Activated CD4-positive, alpha-beta memory T cell treated with anti-CD3 and anti-CD28 coated beads for 36 hours (primary cell): ENCODE measurements at regions not wholly inside any gene's neighbourhood (a gene's known extent, or its start where the extent isn't known, plus 50 kb on each side); places are given as distances from the start of the nearest gene placed in this dataset.
A peak's percentile ranks its signal among the peaks of the same experiment; 100 is the strongest.

Source experiments
- CTCF ChIA-PET: fragments of 350-600 bp; sonication (Branson Sonifier 250); formaldehyde crosslinking; loops from one replicate; lab custom pipeline; 2021; ENCODE audit warnings: antibody characterized with exemption, inconsistent platforms; lab: Charles Lee
- POLR2A ChIA-PET: fragments of 350-600 bp; sonication (Branson Sonifier 250); formaldehyde crosslinking; loops from one replicate; lab custom pipeline; 2021; ENCODE audit warnings: antibody characterized with exemption; lab: Charles Lee
- DNase-seq: peaks from one replicate; pipeline ENCODE4 v3.0.0-alpha.2; 2020
- H3K27ac Mint-ChIP-seq: one replicate; pipeline ENCODE4 v1.8.0; 2021; ENCODE audit warnings: mixed read lengths
- H3K27me3 Mint-ChIP-seq: one replicate; pipeline ENCODE4 v1.8.0; 2021; ENCODE audit warnings: mixed read lengths
- H3K36me3 Mint-ChIP-seq: one replicate; pipeline ENCODE4 v1.8.0; 2021; ENCODE audit warnings: mixed read lengths
- H3K4me1 Mint-ChIP-seq: one replicate; pipeline ENCODE4 v1.8.0; 2021; ENCODE audit warnings: low read depth, mixed read lengths
- H3K4me3 Mint-ChIP-seq: one replicate; pipeline ENCODE4 v1.8.0; 2021; ENCODE audit warnings: mild to moderate bottlenecking, mixed read lengths
- H3K9me3 Mint-ChIP-seq: one replicate; pipeline ENCODE4 v1.8.0; 2021; ENCODE audit warnings: mixed read lengths
- intact Hi-C: fragments of 100-400 bp; cut with micrococcal nuclease; formaldehyde crosslinking; loops from one replicate; pipeline ENCODE4 v1.15.1; 2023

GRCh38 chr12:127101076-127101475 is 1165.9 kb upstream of the TMEM132C start:
- H3K4me1 Mint-ChIP-seq: no peaks in the 10 kb centered on the region
- H3K9me3 Mint-ChIP-seq: no peaks in the 10 kb centered on the region
- intact Hi-C loops: no loop called here
- ChIA-PET POLR2A (no interaction called here), CTCF (no interaction called here)
- H3K36me3 Mint-ChIP-seq: no peaks in the 10 kb centered on the region
- H3K27ac Mint-ChIP-seq: no peak overlapping the region
- DNase-seq: no peak
- H3K27me3 Mint-ChIP-seq: peaks cover 8% of the 10 kb centered on the region
- H3K4me3 Mint-ChIP-seq: no peak overlapping the region

- Mint-ChIP-seq H3K4me1 (no peaks in the 10 kb centered on the region), H3K27ac (no peak overlapping the region), H3K4me3 (no peak overlapping the region), H3K36me3 (no peaks in the 10 kb centered on the region), H3K27me3 (peaks cover 35% of the 10 kb centered on the region), H3K9me3 (no peaks in the 10 kb centered on the region)
- ChIA-PET POLR2A (no interaction called here), CTCF (interaction anchor here (1.0 kb wide), 1 partner anchor 275 kb away, joined by 3 read pairs; no protein-coding TSS in a partner anchor)
- intact Hi-C loops: no loop called here
- no peak for DNase-seq
Observed at GRCh38 chr12:127106041-127106440, 1160.9 kb upstream of the TMEM132C start.

GRCh38 chr12:127106697-127107096 is 1160.3 kb upstream of the TMEM132C start:
- Mint-ChIP-seq H3K9me3 (no peaks in the 10 kb centered on the region), H3K27me3 (peaks cover 33% of the 10 kb centered on the region), H3K27ac (no peak overlapping the region), H3K36me3 (no peaks in the 10 kb centered on the region), H3K4me1 (no peaks in the 10 kb centered on the region), H3K4me3 (no peak overlapping the region)
- CTCF ChIA-PET: interaction anchor here (0.6 to 3.5 kb wide), 6 partner anchors 29 to 276 kb away, joined by 3 to 40 read pairs (median 4); no protein-coding TSS in a partner anchor
- no peak for DNase-seq
- intact Hi-C loops: no loop called here
- POLR2A ChIA-PET: interaction anchor here (0.6 kb wide), 1 partner anchor 1862 kb away, joined by 4 read pairs; no protein-coding TSS in a partner anchor

DNA sequence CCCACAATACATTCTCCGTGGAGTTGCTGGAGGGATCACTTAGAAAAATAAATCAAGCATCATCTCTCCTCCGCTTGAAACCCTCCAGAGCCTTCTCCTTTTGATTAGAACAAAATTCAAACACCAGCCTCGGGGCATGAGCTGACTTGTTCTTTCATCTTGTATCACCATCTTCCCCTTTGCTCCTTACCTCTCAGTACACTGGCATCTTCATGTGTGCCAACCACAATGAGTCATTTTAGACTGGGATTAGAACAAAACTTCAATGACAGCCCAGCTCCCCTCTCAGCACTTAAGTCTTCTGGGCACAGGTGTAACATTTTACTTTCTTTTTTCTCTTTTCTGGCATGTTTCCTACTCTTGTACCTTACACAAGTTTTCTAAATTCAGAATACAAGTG is 1159.2 kb upstream of the TMEM132C start:
- intact Hi-C loops: loop anchor here (1.0 kb wide), 2 partner anchors 186 to 274 kb away; no protein-coding TSS in a partner anchor
- Mint-ChIP-seq H3K4me3 (no peak overlapping the region), H3K27me3 (peaks cover 29% of the 10 kb centered on the region), H3K4me1 (no peaks in the 10 kb centered on the region), H3K36me3 (no peaks in the 10 kb centered on the region), H3K9me3 (no peaks in the 10 kb centered on the region), H3K27ac (no peak overlapping the region)
- ChIA-PET POLR2A (no interaction called here), CTCF (interaction anchor here (0.8 to 3.5 kb wide), 18 partner anchors 10 to 962 kb away, joined by 3 to 40 read pairs (median 6); no protein-coding TSS in a partner anchor)
- DNase-seq: no peak

- no peaks in the 10 kb centered on the region for H3K36me3 Mint-ChIP-seq
- H3K4me1 Mint-ChIP-seq: no peaks in the 10 kb centered on the region
- no peak overlapping the region for H3K4me3 Mint-ChIP-seq
- H3K27ac Mint-ChIP-seq: no peak overlapping the region
- CTCF ChIA-PET: interaction anchor here (0.6 to 3.5 kb wide), 37 partner anchors 9 to 1040 kb away, joined by 3 to 40 read pairs (median 4); no protein-coding TSS in a partner anchor
- H3K9me3 Mint-ChIP-seq: no peaks in the 10 kb centered on the region
- DNase-seq: peak; percentile 63
- peaks cover 32% of the 10 kb centered on the region for H3K27me3 Mint-ChIP-seq
- intact Hi-C loops: loop anchor here (1.0 kb wide), 2 partner anchors 185 to 273 kb away; no protein-coding TSS in a partner anchor
- POLR2A ChIA-PET: no interaction called here
Observed at GRCh38 chr12:127108360-127109215, 1158.4 kb upstream of the TMEM132C start.

DNA sequence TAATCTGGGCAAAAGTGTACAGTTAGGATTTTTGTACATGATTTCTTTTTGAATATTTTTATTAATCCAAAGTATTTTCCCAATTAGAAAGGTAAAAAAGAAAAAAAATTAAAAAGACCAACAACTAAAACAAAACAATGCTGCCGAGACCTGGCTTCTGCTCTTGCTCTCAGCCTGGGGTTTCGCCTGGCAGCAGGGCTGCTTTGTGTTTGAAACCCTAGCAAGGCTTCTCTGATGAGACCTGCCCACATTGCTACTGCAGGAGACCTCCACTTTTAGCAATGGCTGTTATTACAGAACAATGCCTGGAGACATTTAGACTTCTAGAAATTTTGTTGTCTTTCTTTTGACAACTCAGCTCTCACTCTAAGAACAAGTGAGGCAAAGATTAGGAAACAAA is 1153.0 kb upstream of the TMEM132C start:
- Mint-ChIP-seq H3K27me3 (peaks cover 19% of the 10 kb centered on the region), H3K9me3 (no peaks in the 10 kb centered on the region), H3K4me3 (no peak overlapping the region), H3K36me3 (no peaks in the 10 kb centered on the region), H3K4me1 (no peaks in the 10 kb centered on the region), H3K27ac (no peak overlapping the region)
- ChIA-PET CTCF (no interaction called here), POLR2A (no interaction called here)
- no peak for DNase-seq
- intact Hi-C loops: loop anchor here (10.0 kb wide), 1 partner anchor 561 kb away; no protein-coding TSS in a partner anchor

DNA sequence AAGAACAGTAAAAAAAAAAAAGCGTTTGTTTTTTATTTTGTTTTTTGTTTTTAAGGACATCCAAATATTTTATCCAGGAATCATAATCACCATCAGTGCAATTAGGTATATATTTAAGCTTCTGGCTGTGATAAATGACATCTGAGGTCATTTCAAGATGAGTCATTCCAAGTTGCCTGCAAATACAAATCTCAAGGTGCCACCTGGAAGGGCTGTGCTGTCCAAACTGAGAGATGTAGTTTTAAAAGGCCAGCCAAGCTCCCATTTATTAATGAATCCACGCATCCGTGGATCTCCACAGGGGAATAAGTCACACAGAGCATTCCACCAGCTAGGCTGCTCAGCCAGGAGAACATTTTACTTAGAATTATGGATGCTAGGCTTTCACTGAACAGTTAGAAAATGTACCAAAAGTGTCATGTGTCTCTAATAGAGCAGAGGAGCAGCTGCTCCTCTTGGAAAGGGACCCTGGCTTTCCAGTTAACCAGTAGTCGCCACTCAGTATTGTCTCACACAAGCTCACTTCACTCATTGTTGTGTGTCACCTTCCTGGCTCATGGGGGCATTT is 1151.4 kb upstream of the TMEM132C start:
- CTCF ChIA-PET: no interaction called here
- H3K9me3 Mint-ChIP-seq: no peaks in the 10 kb centered on the region
- no peak overlapping the region for H3K4me3 Mint-ChIP-seq
- intact Hi-C loops: loop anchor here (10.0 kb wide), 1 partner anchor 559 kb away; no protein-coding TSS in a partner anchor
- POLR2A ChIA-PET: no interaction called here
- H3K4me1 Mint-ChIP-seq: no peaks in the 10 kb centered on the region
- peaks cover 12% of the 10 kb centered on the region for H3K27me3 Mint-ChIP-seq
- no peak for DNase-seq
- H3K27ac Mint-ChIP-seq: no peak overlapping the region
- no peaks in the 10 kb centered on the region for H3K36me3 Mint-ChIP-seq

DNA sequence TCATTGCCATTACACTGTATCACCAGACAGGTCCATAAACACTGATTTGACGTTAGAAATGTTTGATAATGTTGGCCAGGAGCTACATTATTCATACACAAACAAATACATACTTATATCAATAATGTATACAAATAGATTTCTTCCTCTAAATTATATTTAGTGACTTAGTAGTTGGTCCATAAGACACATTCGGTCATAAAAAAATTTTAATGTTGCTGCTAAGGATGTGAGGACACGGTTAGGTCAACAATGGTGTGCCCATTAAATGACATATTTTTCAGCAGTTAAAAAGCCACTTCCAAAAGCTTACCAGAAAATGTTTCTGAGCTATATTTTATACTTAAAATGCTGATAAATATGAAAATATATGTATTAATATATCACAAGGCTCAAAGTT is 1148.7 kb upstream of the TMEM132C start:
- Mint-ChIP-seq H3K9me3 (no peaks in the 10 kb centered on the region), H3K4me3 (no peak overlapping the region)

GRCh38 chr12:127119600-127120140 is 1147.3 kb upstream of the TMEM132C start:
- CTCF ChIA-PET: interaction anchor here (1.2 kb wide), 1 partner anchor 11 kb away, joined by 4 read pairs; no protein-coding TSS in a partner anchor
- intact Hi-C loops: loop anchor here (10.0 kb wide), 2 partner anchors 115 to 555 kb away; no protein-coding TSS in a partner anchor
- Mint-ChIP-seq H3K4me3 (no peak overlapping the region), H3K4me1 (no peaks in the 10 kb centered on the region), H3K36me3 (no peaks in the 10 kb centered on the region), H3K27me3 (peaks cover 12% of the 10 kb centered on the region), H3K9me3 (no peaks in the 10 kb centered on the region), H3K27ac (no peak overlapping the region)
- POLR2A ChIA-PET: no interaction called here
- DNase-seq: no peak

More for the DNA sequence above, 1148.7 kb upstream of the TMEM132C start:
- no peaks in the 10 kb centered on the region for H3K36me3 Mint-ChIP-seq
- peaks cover 15% of the 10 kb centered on the region for H3K27me3 Mint-ChIP-seq
- intact Hi-C loops: loop anchor here (10.0 kb wide), 1 partner anchor 557 kb away; no protein-coding TSS in a partner anchor
- ChIA-PET CTCF (interaction anchor here (1.5 to 1.8 kb wide), 2 partner anchors 10 to 263 kb away, joined by 4 to 6 read pairs; no protein-coding TSS in a partner anchor), POLR2A (no interaction called here)
- H3K27ac Mint-ChIP-seq: no peak overlapping the region
- no peak for DNase-seq
- H3K4me1 Mint-ChIP-seq: no peaks in the 10 kb centered on the region

GRCh38 chr12:127120851-127121250 is 1146.1 kb upstream of the TMEM132C start:
- ChIA-PET POLR2A (no interaction called here), CTCF (no interaction called here)
- no peak for DNase-seq
- H3K27ac Mint-ChIP-seq: no peak overlapping the region
- no peak overlapping the region for H3K4me3 Mint-ChIP-seq
- intact Hi-C loops: loop anchor here (10.0 kb wide), 1 partner anchor 114 kb away; no protein-coding TSS in a partner anchor
- peaks cover 6% of the 10 kb centered on the region for H3K4me1 Mint-ChIP-seq
- peaks cover 9% of the 10 kb centered on the region for H3K27me3 Mint-ChIP-seq
- no peaks in the 10 kb centered on the region for H3K9me3 Mint-ChIP-seq
- no peaks in the 10 kb centered on the region for H3K36me3 Mint-ChIP-seq

DNA sequence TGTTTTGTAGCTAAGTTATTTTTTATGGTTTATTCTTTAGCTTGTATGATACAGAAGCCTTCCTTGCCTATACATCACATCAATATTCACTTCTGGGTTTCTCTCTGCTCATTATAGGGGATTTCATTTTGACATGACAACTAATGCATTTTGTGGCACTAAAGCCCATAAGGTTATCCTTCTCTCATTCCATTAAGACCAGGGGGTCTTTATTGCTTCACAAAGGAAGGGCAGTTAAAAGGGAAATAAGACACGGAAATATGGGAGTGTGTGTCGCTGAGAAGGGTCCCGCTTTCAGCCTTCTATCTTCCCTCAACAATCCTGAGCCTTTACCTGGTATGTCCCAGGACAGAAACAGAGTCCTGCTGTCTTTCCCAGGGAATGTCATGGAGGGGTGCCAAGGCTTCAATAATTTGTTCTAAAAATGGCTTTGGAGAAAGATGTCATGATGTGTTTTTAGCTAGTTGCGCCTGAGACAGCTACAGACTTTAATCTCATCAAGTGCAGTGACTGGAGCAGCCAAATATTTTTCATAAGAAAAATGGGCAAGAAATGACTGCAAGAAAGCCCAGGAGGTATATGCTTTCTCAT is 1145.4 kb upstream of the TMEM132C start:
- Mint-ChIP-seq H3K27ac (no peak overlapping the region), H3K27me3 (peaks cover 9% of the 10 kb centered on the region)
- CTCF ChIA-PET: interaction anchor here (1.0 kb wide), 1 partner anchor 14 kb away, joined by 3 read pairs; no protein-coding TSS in a partner anchor

More for the DNA sequence above, 1145.4 kb upstream of the TMEM132C start:
- H3K9me3 Mint-ChIP-seq: no peaks in the 10 kb centered on the region
- intact Hi-C loops: loop anchor here (10.0 kb wide), 1 partner anchor 113 kb away; no protein-coding TSS in a partner anchor
- POLR2A ChIA-PET: no interaction called here
- H3K4me3 Mint-ChIP-seq: no peak overlapping the region
- H3K4me1 Mint-ChIP-seq: peaks cover 9% of the 10 kb centered on the region
- H3K36me3 Mint-ChIP-seq: no peaks in the 10 kb centered on the region
- no peak for DNase-seq
